ENCODE measurements at regions not wholly inside any gene's neighbourhood (a gene's known extent, or its start where the extent isn't known, plus 50 kb on each side); places are given as distances from the start of the nearest gene placed in this dataset.
"Not testable (repeated sequence)": the region's sequence is repeated elsewhere in the genome, so short reads cannot be mapped to it uniquely, and the experiment has no call there.

DNA sequence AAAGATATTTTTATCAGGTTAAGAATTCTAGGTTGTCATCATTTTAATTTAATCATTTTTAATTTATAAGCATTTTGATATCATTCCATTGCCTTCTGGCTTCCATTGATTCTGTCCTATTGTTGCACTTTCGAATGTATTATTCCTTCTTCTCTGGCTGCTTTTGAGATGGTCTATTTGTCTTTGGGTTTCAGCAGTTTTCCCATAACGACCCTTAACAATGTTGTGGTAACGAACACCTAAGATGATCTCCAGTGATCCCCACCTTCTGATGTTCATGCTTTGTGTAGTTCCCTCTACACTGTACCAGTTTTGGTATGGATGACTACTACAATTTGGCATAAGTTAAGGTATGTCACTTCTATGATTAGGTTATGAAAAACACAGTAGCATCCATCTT lies 59.9 kb downstream of the MINAR1 start:
- no peak for DNase-seq (ENCODE audit: low read depth)

DNA sequence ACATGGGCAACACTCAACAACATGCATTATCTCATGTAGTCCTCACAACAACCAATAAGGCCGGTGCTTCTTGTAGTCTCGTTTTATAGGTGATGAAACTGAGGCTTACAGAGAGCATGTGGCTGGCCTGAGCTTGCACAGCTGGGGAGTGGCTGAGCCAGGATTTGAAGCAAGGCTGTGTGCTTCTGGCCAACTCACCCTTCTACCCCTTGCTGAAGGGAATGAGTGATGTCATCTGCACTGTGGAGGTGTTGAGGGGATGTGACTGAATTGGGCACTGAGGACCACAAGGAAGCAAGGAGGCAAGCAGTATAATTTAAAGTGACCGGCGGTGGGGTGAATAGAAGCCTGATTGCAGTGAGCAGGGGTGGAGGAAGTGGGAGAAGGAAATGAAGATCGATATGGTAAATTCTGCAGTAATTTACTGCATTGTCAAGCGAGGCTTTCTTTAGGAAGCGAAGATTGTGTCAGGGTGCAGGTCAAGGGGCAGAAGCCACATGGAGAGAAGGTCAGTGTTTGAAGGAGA lies 62.3 kb downstream of the MINAR1 start:
- DNase-seq (ENCODE audit: low read depth), result no peak

DNA sequence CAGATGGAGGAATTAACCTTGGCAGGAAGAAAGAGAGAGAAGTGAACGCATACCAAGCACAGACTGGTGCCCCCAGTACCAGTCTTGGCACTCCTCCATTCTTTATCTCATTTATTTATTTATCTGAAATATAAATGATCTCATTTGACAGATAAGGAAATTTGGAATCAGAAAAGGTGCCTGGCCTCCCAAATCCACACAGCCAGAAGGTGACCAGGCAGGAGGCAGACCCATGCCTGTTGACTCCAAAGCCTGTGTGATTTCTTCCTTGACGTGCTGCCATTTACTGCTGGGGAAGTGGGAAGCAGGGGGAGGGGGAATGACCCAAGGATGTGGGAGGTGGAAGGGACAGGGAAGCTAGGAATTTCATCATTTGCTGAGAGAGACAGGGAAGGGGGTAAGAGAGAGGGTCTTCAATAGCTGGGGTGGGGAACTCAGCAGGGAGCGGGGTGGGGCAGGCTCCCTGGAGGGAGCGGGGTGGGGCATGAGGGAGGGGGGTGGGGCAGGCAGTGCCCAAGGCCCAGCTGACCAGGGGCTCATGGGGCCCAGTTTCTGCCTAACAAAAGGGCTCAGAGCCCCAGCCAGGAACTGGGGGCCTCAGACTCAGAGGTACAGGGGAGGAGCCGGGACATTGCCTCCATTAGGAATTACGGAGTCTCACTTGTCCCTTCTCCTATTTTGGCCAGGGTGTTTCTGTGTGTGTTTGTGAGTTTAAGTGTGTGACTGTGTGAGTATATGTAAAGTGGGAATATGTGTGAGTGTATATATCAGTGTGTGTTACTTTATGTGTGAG lies 63.0 kb downstream of the MINAR1 start:
- DNase-seq (ENCODE audit: low read depth), result no peak

DNA sequence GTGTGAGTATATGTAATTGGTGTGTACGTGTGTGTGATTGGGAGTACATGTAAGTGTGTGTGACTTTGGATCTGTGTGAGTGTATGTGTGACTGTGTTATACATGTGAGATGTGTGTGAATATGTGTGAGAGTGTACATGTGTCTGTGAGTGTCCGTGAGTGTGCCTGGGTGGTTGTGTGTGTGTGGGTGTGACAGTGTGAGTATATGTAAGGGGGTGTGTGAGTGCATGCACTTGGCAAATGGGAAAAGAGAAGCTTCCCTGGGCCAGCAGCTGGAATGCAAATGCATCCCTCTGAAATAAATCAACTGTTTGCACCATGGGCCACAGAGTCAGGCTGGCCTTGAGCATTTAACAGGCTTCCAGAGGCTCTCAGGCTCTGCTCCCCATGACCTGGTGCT lies 63.6 kb downstream of the MINAR1 start:
- DNase-seq (ENCODE audit: low read depth), result no peak

DNA sequence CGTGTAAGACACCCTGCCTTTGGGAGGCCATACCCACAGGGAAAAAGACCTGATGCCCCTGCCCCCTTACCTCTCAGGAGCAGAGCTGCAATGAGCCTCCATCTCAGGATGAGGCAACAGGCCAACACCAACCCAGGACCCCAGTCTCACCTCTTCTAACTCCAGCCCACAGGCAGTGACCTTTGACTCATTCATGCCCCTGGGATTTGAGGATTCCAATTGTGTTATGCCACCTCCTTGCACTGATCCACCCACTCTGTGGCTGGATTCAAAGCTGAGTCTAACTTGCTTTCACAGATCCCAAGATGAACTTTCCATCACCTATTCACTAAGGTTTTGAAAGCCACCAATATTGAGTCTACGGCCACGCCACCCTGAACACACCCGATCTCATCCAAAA lies 64.7 kb downstream of the MINAR1 start:
- no peak for DNase-seq (ENCODE audit: low read depth)

DNA sequence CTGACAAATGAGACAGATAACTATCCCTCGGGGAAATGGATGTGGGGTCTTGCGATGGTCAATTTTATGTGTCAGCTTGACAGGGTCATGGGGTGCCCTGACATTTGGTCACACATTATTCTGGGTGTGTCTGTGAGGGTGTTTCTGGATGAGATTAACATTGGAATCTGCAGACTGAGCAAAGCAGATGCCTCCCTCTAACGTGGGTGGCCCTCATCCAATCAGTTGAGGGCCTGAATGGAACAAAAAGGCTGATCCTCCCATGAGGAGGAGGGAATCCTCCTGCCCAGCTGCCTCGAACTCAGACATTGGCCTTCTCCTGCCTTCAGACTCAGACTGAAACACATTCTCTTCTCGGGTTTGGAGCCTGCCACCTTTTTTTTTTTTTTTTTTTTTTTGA lies 69.0 kb downstream of the MINAR1 start:
- DNase-seq (ENCODE audit: low read depth), result no peak

DNA sequence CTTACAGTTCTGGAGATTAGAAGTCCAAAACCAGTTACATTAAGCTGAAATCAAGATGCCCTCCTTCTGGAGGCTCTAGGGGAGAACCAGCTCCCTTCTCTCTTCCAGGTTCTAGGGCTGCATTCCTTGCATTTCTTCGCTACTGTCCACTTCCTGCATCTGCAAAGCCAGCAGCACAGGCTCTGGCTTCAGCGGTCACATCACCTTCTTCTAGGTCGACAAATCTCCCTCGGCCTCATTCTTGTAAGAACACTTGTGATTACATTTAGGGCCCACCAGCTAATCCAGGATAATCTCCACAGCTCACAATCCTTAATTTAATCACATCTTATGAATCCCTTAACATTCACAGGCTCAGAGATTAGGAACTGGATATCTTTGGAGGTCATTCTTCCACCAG lies 73.8 kb downstream of the MINAR1 start:
- no peak for DNase-seq (ENCODE audit: low read depth)

DNA sequence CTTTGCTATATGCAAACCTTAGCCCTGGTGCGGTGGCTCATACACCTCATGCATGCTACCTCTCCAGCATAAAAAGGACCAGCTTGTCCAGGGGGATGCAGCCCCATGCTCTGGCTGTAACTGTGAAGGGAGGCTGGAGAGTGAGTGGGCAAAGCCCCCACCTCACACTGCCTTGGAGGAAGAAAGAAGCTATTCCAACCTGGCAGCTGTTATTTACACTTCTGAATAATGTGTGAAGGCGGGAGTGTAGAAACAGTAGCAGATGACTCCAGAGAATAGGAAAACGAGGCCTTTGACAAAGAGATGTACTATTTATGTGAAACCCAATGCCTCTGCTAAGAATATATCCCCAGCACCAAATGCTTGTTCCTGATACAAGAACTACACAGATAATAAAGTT lies 80.7 kb downstream of the MINAR1 start:
- not testable (repeated sequence) for DNase-seq (ENCODE audit: low read depth)

DNA sequence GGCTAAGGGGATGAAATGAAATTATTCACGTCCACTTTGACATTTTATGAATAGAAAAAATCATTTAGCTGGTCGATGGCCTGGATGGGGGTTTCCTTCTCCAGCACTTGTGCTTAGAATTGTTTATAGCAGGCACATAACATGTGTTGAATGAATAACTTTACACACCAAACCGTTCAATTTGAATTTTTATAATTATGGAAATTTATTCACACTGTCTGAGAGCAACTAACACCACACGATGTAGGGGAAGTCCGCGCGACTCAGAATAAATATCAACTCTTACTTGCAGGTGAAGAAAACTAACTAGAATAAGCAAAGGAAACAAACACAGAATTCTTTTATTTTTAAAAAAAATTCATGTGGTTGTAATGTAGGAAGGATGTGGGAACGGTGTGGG lies 81.3 kb downstream of the MINAR1 start:
- no peak for DNase-seq (ENCODE audit: low read depth)

DNA sequence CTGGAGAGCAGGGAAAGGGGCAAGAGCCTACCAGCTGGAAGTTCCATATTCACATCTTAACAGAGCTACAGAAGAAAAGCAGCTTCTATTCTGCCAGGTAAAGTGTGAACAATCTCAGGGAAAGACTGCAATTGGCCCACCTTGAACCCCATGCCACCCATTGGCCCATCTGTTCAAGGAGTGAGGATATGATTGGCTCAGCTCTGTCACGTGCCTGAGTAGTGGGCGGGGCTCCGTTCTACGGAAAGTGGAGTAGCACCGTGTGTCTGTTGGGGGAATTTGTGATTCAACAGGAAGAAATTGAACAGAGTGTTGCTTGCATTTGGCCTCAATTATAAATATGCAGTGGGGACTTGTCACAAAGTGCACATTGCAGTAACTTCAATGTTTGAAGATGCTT lies 81.8 kb downstream of the MINAR1 start:
- DNase-seq (ENCODE audit: low read depth), result no peak

DNA sequence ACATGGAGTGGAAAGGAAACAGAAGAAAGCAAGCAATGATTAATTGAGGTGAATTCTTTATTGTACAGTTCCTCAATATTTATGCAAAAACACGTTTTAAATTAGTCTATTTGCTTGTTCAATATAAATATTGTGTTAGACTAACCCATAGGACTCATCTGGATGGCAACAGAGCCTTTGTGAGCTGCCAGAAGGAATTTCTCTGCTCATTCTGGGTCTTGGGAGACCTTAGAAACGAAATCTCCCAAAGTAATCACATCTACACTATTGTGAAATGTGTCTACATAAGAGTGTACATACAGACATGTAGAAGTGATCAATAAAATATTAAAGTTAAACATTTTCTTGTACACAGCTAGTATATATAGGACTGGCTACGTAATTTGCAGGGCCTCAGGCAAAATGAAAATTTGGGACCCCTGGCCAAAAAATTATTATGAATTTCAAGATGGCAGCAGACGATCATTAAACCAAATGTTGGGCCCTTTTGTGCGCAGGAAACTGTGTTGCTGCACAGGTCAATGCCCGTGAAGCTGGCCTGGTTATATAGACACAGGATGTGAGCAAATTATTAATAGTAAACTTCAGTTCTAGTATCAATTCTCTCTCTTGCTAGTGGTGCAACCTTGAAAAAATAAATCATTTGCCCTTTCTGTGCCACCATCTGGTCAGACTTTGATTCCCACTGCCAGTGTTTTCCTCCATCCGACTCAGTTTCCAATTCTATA lies 83.3 kb downstream of the MINAR1 start:
- no peak for DNase-seq (ENCODE audit: low read depth)

DNA sequence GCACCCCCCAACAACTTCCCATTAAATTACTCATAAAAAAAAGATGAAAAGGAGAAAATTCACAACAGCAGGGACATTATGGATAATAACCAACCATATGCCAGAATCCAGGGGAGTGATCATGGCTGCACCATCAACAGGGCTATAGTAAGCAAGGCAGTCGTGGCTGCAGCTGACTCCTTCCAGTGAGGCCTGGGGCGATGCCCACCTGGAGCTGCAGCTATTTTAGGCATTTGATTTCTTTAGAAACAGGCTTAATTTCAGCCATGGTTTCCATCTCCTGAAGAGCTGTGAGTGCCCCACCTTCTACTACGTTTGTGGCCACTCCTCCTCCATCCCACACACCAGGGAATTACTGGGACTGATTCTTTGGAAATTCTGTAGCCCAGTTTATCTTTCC lies 84.0 kb downstream of the MINAR1 start:
- DNase-seq (ENCODE audit: low read depth), result no peak

DNA sequence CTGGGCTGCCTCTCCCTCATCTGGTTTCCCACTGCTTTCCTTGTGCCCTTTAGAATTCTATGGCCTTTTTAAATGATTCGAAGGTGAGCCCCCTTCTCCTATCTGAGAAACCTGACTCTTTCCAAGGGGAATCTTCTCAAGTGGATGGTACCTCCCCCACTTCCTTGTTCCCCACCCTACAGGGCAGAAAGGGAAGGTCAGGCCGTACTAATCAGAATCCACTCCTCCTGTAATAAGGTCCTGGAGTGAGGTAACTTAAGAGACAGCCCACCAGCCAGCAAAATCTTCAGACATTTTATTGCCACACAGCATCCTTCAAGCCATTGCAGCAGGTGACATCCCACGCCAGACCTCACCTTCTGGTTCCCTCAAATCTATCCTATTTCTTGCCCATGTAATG lies 84.5 kb downstream of the MINAR1 start:
- no peak for DNase-seq (ENCODE audit: low read depth)

DNA sequence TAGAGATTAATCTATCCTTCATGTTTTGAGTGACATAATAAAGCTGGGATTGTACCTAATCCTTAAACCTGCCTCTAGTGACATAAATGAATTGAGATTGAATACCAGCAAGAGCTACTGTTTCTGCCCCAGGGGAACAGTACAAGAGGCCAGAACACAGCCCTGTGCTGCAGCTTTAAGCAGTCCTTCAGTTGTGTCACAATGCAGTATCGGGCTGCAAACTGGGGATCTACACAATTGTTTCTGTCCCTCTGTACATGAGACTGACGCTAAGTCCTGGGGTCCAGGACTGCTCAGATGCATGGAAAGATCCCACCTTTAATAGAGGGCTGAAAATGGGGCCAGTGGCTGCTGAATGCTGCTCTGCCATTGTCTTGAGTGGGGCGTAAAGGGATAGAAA lies 87.5 kb downstream of the MINAR1 start:
- DNase-seq (ENCODE audit: low read depth), result no peak

DNA sequence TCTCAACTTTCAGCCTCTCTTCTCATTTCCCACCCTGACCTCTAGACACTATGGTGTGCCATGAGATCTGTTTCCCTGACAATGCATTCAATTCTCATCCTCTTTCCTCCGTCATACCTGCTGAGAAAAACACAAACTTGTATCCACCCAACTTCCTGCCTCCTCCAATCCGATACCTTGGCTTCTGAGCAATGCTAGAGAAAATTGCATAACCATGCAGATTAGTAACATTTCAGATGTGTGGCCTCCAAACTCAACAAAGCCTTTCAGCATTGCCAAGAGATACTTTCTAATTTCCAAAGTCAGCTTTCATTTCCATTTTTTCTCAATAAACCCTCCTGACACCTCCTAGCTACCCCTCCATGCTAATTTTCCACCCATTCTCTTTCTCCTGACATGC lies 88.5 kb downstream of the MINAR1 start:
- no peak for DNase-seq (ENCODE audit: low read depth)

DNA sequence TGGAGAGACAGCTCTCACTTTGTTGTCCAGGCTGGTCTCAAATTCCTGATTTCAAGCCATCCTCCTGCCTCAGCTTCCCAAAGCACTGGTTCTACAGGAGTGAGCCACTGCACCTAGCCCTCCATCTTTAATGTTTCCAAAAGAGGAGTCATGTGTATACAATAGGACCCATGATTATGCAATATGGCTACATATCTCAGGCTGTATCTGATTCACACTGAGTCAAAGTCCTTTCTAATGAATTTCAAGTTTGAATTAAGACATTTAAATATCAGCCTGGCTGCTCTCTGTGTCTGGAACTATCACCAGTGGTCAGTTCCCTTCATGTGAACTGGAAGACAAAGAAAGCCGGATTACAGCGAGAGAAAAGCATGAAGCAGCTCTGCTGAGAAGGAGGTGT lies 90.5 kb downstream of the MINAR1 start:
- no peak for DNase-seq (ENCODE audit: low read depth)

DNA sequence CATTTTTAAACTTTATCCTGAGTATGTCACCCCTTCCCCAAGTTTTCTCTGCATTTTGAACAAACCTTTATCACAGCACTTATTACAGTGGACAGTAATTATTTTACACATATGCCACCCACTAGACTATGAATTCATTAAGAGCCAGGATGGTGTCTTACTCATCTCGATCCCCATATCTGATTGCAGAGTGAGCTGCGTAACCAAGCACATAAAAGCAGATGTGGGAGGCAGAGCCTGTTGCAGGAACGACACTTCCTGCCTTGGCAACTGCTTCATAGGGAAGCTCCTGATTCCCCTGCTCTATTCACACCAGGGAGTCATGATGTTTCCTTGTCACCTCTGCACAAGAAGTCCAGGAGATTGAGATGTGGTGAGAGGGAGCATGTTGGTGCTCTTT lies 91.1 kb downstream of the MINAR1 start:
- no peak for DNase-seq (ENCODE audit: low read depth)

DNA sequence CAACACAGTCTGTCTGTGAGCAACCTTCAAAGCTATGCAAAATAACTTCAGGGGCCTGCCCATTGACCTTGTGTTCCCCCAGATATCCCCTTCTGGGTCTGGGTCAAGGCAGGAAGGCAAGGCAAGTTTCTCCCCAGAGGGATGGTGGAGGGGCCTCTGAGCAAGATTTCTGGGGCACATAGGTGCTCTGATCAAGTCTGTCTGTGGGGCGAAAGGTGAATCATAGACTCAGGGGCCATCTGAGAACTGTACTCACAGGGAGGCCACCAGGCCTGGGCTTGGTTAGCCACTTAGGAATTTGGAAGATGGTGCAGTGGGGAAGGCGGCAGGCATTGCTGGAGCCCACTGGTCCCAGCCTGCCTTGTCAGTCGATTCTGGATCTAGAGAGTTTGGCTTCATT lies 92.4 kb downstream of the MINAR1 start:
- no peak for DNase-seq (ENCODE audit: low read depth)

DNA sequence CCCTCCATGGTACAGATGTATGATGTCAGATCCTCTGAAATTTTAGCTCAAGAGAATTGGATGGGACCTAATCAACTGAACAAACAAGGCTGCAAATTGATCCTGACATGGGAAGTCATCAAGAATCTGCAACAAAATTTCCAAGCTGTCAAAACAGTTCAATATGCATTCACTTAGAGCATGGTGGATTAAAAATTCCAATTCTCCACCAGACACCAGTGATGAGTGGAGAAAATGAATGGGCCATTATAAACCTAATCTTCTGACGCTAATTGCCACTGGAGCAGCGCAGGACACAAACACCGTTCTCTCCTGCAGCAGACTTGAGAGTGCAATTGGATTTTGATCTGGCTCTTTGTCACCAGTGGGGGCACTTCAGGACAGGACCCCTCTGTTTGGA lies 94.2 kb downstream of the MINAR1 start:
- DNase-seq (ENCODE audit: low read depth), result no peak

DNA sequence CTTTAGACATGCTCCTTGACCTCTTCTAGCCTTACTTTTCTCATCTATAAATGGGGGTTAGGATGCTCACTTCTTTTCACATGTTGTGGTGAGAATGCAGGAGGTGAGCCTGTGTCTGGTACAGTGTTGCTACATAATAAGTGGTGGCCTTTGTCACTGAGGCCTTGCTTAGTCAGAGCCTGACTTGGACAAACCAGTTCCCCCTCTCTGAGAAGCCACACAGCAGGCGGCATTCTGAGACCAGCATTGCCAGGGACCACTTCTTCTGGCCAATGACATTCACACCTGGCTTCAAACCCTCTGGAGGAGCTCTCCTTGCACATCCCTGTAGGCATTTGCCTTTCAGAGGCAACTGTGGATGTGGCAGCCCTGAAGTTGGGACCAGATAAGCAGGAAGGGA lies 95.7 kb downstream of the MINAR1 start:
- no peak for DNase-seq (ENCODE audit: low read depth)

DNA sequence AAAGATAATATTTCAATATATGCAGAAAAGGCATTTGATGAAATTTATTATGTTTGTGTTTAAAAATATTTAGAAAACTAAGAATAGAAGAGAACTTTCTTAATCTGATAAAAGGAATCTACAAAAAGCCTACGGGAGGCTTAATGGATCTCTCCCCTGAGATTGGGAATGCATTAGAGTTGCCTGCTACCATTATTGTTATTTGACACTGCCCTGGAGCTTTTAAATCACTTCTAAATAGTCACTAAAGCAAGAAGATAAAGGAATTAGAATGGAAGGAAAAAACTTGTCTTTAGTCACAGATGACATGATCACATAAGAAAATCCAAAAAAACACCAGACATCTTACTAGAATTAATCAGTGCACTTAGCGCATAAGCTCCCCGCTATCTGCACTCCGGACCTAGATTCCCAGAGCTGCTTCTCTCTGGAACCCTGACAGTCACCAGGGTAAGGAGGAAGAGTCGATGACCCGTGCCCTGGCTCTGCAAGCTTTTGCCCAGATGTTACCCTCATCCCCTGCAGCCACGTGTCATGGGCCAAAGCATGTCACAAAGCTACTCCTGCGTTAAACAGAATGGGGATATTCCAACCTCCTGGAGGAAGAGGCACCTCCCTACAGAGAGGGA lies 97.1 kb downstream of the MINAR1 start:
- no peak for DNase-seq (ENCODE audit: low read depth)

DNA sequence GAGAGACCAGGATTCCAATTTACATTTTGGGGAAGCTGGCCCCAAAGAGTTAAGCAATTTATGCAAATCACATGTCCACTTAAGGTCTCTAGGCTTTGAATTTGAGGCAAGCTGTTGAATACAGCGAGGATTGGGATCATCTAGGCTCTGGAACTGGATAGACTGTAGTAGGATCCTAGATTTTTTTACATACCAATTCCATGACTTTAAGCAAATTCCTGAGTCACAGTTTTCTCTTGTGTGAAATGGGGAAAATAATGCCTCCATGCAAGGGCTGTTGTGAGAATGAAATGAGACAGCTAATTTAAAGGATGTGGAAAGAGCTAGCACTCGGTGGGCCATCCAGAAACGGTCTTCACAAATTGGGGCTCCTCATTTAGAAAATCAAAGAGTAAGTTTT lies 103.4 kb downstream of the MINAR1 start:
- no peak for DNase-seq (ENCODE audit: low read depth)

DNA sequence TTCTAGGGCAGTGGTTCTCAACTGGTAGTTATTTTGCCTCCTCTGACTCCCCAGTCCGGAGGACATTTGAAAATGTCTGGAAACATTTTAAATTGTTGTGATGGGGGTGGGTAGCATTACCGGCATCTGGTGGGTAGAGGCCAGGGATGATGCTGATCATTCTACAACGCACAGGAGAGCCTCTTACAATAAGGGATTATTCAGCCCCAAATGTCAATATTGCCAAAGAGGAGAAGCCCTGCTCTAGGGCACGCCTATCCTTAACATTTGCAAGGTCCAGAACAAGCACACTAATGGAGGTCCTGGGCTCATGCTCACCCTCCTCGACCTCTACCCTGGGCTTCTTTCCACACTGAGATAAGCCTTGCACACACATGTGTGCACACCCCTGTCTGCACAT lies 106.4 kb downstream of the MINAR1 start:
- no peak for DNase-seq (ENCODE audit: low read depth)
